ENCODE measurements at regions not wholly inside any gene's neighbourhood (a gene's known extent, or its start where the extent isn't known, plus 50 kb on each side); places are given as distances from the start of the nearest gene placed in this dataset.

DNA sequence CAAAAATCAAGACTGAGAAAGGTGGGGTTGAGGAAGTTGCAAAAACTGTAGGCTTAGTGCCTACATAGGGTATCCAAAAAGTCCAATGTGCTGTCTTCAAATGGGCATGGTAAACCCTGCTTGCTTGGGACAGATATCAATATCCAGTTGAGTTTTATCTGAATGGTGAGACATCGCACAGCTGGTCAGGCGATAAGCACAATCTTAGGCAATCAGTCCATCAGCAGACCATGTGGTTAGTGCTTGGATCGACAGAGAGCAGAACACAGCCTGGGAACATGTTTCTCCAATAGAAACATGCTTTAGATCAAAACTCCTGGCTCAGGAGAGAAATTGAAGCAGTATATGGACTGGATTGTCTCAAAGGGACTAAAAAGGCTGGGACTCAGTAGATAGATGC, 151.3 kb upstream of the IPO5 start:
- H3K4me1 ChIP-seq (ENCODE audit: control insufficient read depth, insufficient read depth, low read length) = no peaks in the 10 kb centered on the region
- DNase-seq (ENCODE audit: low read depth, low spot score) (no peak), ATAC-seq (no peak)
- TF ChIP-seq TCF7L2 (IDR thresholded peaks at IDR 0.05; ENCODE audit: low read depth, low read length) = no peak
- TF ChIP-seq REST (IDR thresholded peaks at IDR 0.05; ENCODE audit: insufficient read depth in 1 of 2, low read depth in 2 of 2, low read length in 1 of 2) = no peak
- no peak for TF ChIP-seq SIN3A (IDR thresholded peaks at IDR 0.05; ENCODE audit: borderline replicate concordance, insufficient read depth, low read depth, low read length)
- no peak for TF ChIP-seq CTCF (IDR thresholded peaks at IDR 0.05)
- no peak for TF ChIP-seq POLR2AphosphoS5 (IDR thresholded peaks at IDR 0.05; ENCODE audit: low read depth, low read length)
- ChIA-PET CTCF (no interaction called here), POLR2A (no interaction called here)
- BruUV-seq (replicated peaks) = no TSS peak
- in situ Hi-C loops (cut with HindIII; ENCODE audit: low pct_unique_long_range_greater_than_20kb, low sequenced_read_pairs) = no loop called here
- H3K9me3 ChIP-seq (ENCODE audit: control insufficient read depth, insufficient read depth, low read depth, low read length) = no peaks in the 10 kb centered on the region
- H3K27me3 ChIP-seq (ENCODE audit: control insufficient read depth, insufficient read depth, low read length) = no peaks in the 10 kb centered on the region
- no peaks in the 10 kb centered on the region for H3K36me3 ChIP-seq (ENCODE audit: control insufficient read depth, insufficient read depth, low read length)
- intact Hi-C loops (cut with micrococcal nuclease; ENCODE audit: unreplicated experiment) = no loop called here
- H3K27ac ChIP-seq (ENCODE audit: low read length) = no peak overlapping the region
- no peak overlapping the region for H3K4me3 ChIP-seq (ENCODE audit: low read depth in 2 of 2, low read length in 2 of 2)

- no peaks in the 10 kb centered on the region for H3K36me3 ChIP-seq (ENCODE audit: control insufficient read depth, insufficient read depth, low read length)
- DNase-seq (ENCODE audit: low read depth, low spot score) (no peak), ATAC-seq (no peak)
- H3K4me3 ChIP-seq (ENCODE audit: low read depth in 2 of 2, low read length in 2 of 2) = no peak overlapping the region
- ChIA-PET POLR2A (no interaction called here), CTCF (no interaction called here)
- TF ChIP-seq REST (IDR thresholded peaks at IDR 0.05; ENCODE audit: insufficient read depth in 1 of 2, low read depth in 2 of 2, low read length in 1 of 2) (no peak), TCF7L2 (IDR thresholded peaks at IDR 0.05; ENCODE audit: low read depth, low read length) (no peak), SIN3A (IDR thresholded peaks at IDR 0.05; ENCODE audit: borderline replicate concordance, insufficient read depth, low read depth, low read length) (no peak), CTCF (IDR thresholded peaks at IDR 0.05) (no peak), POLR2AphosphoS5 (IDR thresholded peaks at IDR 0.05; ENCODE audit: low read depth, low read length) (no peak)
- no peaks in the 10 kb centered on the region for H3K9me3 ChIP-seq (ENCODE audit: control insufficient read depth, insufficient read depth, low read depth, low read length)
- no peaks in the 10 kb centered on the region for H3K4me1 ChIP-seq (ENCODE audit: control insufficient read depth, insufficient read depth, low read length)
- in situ Hi-C loops (cut with HindIII; ENCODE audit: low pct_unique_long_range_greater_than_20kb, low sequenced_read_pairs) (no loop called here), intact Hi-C loops (cut with micrococcal nuclease; ENCODE audit: unreplicated experiment) (no loop called here)
- no peaks in the 10 kb centered on the region for H3K27me3 ChIP-seq (ENCODE audit: control insufficient read depth, insufficient read depth, low read length)
- no peak overlapping the region for H3K27ac ChIP-seq (ENCODE audit: low read length)
- no TSS peak for BruUV-seq (replicated peaks)
These were observed 143.9 kb upstream of the IPO5 start for GRCh38 chr13:97809576-97809975.
